ENCODE measurements at regions not wholly inside any gene's neighbourhood (a gene's known extent, or its start where the extent isn't known, plus 50 kb on each side); places are given as distances from the start of the nearest gene placed in this dataset.

DNA sequence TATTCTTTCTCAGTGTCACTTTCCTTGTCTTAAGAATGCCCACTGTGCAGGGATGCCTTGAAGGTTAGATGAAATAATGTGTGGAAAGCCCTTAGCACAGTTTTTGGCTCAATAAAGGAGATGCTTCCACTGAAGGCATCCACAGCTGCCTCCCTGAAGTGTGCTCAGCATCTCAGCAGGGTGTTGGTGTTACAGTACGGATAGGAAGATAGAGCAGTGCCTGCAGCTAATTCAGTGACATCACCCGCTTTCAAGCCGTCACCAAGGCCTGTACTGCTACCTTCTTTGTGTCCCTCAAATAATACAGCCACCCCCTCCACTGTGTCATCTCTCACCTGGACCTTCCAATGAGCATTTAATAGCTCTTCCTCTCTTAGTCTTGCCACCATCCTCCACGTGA is 59.0 kb downstream of the NDUFS5 start:
- no peak for DNase-seq (ENCODE audit: low spot score)

- DNase-seq (ENCODE audit: low spot score) = peak; percentile 39
Observed at GRCh38 chr1:39086386-39086785, 60.2 kb downstream of the NDUFS5 start.

- DNase-seq (ENCODE audit: low spot score) = peak; percentile 46
Observed at GRCh38 chr1:39086865-39087409, 60.8 kb downstream of the NDUFS5 start.

DNA sequence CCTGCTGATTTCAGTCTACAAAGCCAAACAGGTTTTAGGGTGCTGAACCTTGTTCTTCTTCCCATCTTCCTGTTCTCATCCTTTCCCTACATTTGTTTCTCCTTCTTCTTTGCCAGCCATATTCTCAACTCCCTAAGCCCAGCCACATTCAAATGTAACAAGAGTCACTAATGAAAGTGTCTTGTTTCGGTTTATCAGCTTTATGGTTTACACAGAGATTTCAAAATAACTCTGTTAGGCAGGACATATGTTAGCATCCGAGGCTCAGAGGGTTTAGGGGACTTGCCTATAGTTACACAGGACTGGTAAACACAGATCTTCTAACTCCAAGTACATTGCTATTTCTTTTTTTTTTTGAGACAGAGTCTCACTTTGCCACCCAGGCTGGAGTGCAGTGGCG is 61.3 kb downstream of the NDUFS5 start:
- DNase-seq (ENCODE audit: low spot score) = no peak

DNA sequence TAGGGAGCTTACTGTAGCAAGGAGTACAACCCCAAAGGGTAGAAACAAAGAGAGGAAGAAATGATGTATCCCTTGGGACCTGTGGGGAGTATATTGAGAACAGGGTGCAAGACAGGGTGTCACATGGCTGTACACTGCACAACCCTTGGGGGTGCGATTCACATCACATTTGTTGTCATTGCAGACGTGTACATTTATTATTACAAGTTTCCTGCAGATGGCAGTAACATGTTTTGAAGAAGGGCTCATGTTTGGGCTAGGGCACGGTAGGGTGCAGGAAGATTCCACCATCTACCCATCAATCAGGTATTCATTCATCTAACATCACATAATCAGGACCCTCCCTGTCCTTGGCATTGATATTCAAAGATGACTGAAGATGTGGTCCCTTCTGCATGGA is 62.5 kb downstream of the NDUFS5 start:
- DNase-seq (ENCODE audit: low spot score) = no peak

DNA sequence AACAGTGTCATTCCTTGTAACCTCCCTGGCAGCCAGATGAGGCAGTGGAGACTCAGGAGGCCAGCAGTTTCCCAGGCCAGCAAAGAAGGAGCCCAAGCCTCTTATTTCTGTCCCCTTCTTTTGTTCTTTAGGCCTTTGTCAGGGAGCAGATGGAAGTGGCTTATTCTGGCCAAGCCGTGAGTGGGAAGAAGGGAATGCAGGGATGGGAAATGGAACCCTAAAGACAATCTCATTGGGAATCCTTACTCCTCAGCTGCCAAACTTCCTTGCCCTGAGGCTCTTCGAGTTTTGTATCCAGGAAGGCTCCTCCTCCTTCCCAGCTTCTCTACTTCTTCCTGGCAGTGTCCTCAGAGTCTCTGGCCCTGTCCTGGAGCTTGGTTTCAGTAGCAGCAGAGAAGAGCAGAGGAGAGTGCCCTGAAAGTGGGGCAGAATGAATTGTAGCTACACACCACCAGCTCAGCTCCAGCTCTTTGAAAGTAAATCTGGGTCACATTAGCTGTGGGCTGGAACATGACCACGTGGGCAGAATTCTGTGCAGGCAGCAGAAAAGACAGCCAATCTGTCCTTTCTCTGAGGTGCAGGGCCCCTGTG is 63.9 kb downstream of the NDUFS5 start:
- no peak for DNase-seq (ENCODE audit: low spot score)

- no peak for DNase-seq (ENCODE audit: low spot score)
Observed at GRCh38 chr1:39090757-39091380, 64.7 kb downstream of the NDUFS5 start.

- peak; percentile 46 for DNase-seq (ENCODE audit: low spot score)
Observed at GRCh38 chr1:39091845-39092645, 65.9 kb downstream of the NDUFS5 start.

GRCh38 chr1:39094685-39095084 is 68.5 kb downstream of the NDUFS5 start:
- DNase-seq (ENCODE audit: low spot score) = no peak

GRCh38 chr1:39098546-39099250 is 72.5 kb downstream of the NDUFS5 start:
- peak; percentile 97 for DNase-seq (ENCODE audit: low spot score)

DNA sequence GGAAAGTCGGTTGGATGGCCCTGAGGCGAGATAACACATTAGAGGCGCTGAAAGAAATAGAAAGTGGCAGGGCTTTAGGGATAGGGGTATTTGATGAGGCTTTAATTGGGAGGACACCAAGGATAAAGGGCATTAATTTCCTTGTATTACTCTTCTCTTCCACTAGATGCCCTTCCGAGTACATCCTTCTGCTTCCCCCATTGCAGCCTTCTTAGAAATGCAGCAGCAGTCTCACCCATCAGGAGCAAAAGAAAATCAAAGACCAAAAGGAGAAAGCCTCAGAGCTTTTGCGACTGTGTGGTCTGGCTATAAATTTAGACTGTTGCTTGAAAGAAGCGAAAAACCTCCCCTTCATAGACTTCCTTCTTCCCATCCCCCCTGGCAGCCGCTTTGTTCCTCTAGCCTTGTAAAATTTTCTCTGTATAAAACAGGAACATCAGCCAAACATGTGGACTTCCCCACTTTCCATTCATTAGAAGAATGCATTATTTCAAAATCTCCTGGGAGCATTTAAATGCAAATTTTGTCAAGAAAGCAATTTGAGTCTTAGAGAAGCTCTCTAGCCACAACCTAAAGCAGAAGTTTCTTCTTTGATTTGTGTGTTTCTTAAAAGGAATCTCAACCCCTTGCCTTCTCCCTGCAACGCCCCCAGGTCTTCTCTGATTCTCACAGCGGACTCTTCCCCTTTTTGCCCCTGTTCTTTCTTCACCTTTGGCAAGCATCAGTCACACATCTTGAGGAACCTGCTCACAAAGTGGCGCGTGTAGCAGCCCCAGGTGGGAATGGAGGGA is 76.6 kb downstream of the NDUFS5 start:
- DNase-seq (ENCODE audit: low spot score) = peak; percentile 80

DNA sequence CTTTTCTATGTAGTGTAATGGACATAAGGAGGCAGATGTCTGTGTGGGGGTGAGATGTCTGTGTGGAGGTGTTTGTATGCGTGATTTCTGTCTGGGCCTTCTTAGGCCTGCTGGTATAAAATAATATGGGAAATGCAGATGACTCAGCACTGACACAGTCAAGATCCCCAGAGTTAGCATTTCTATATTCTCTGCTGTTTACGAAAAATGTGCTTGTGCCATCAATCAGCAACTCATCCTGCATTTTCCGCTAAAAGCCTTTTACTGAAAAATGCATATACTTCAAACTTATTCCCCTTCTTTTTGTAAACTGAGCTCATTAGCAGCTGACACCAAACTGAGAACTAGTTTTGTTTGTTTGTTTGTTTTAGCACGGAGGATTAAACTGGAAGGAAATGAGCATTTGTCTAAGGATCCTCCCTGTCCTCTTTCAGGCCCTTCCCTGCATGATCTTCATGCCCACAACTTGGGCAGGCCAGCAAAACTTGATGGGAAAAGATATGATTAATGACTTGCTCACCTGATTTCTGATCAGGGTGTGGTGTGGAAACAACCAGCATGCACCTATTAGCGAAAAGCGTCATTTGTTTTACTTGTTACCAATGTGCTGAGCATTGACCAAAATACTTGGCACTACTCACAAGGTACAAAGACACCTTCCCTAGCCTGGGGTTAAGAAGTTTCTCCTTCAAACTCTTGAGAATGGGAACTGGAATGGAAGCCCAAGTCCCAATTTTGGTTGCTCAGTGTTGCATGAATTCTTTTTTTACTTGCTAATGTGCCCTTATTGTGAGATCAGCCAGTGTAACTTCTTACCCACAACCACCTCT is 77.4 kb downstream of the NDUFS5 start:
- peak; percentile 78 for DNase-seq (ENCODE audit: low spot score)

- DNase-seq (ENCODE audit: low spot score) = peak; percentile 54
Observed at GRCh38 chr1:39104158-39105060, 78.3 kb downstream of the NDUFS5 start.

GRCh38 chr1:39105061-39105840 is 79.1 kb downstream of the NDUFS5 start:
- peak; percentile 79 for DNase-seq (ENCODE audit: low spot score)

GRCh38 chr1:39105841-39106765 is 80.0 kb downstream of the NDUFS5 start:
- peak; percentile 39 for DNase-seq (ENCODE audit: low spot score)

- no peak for DNase-seq (ENCODE audit: low spot score)
Observed at GRCh38 chr1:39106801-39107327, 80.7 kb downstream of the NDUFS5 start.
